NB4 (cell line): ENCODE measurements at regions not wholly inside any gene's neighbourhood (a gene's known extent, or its start where the extent isn't known, plus 50 kb on each side); places are given as distances from the start of the nearest gene placed in this dataset.

Source experiments
- MYC ChIP-seq: IDR thresholded peaks from 2 replicates; pipeline ENCODE4 v1.6.1; 2011; ENCODE audit warnings: low read depth, low read length
- POLR2A ChIP-seq: IDR thresholded peaks from 2 replicates; pipeline ENCODE4 v1.6.1; 2011; ENCODE audit warnings: mild to moderate bottlenecking; ENCODE audit not compliant: insufficient read length; ENCODE audit errors: extremely low read depth
- TF ChIP-seq, protein P1 (sequence below): IDR thresholded peaks from one replicate; pipeline ENCODE4 v1.5.1; 2012; ENCODE audit warnings: low read depth, low read length
- TF ChIP-seq, protein P2 (sequence below): IDR thresholded peaks from 2 replicates; pipeline ENCODE4 v1.6.1; 2011; ENCODE audit warnings: low read depth, low read length

GRCh38 chr20:1754749-1755148 is 97.2 kb upstream of the SIRPG start:
- TF ChIP-seq, protein P1, sequence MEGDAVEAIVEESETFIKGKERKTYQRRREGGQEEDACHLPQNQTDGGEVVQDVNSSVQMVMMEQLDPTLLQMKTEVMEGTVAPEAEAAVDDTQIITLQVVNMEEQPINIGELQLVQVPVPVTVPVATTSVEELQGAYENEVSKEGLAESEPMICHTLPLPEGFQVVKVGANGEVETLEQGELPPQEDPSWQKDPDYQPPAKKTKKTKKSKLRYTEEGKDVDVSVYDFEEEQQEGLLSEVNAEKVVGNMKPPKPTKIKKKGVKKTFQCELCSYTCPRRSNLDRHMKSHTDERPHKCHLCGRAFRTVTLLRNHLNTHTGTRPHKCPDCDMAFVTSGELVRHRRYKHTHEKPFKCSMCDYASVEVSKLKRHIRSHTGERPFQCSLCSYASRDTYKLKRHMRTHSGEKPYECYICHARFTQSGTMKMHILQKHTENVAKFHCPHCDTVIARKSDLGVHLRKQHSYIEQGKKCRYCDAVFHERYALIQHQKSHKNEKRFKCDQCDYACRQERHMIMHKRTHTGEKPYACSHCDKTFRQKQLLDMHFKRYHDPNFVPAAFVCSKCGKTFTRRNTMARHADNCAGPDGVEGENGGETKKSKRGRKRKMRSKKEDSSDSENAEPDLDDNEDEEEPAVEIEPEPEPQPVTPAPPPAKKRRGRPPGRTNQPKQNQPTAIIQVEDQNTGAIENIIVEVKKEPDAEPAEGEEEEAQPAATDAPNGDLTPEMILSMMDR = no peak
- TF ChIP-seq MYC (no peak), POLR2A (no peak)
- TF ChIP-seq, protein P2, sequence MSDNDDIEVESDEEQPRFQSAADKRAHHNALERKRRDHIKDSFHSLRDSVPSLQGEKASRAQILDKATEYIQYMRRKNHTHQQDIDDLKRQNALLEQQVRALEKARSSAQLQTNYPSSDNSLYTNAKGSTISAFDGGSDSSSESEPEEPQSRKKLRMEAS = no peak
